Astrocyte of the spinal cord (primary cell): ENCODE measurements at regions not wholly inside any gene's neighbourhood (a gene's known extent, or its start where the extent isn't known, plus 50 kb on each side); places are given as distances from the start of the nearest gene placed in this dataset.

Experiments used
- DNase-seq: peaks from one replicate; pipeline ENCODE4 v3.0.0; 2011; ENCODE audit warnings: low read depth, low spot score
- H3K4me3 ChIP-seq: 2 replicates; pipeline ENCODE4 v1.5.1; 2011; ENCODE audit warnings: low read depth, mild to moderate bottlenecking, low read length, moderate library complexity
- CTCF ChIP-seq: IDR thresholded peaks from 2 replicates; pipeline ENCODE4 v1.5.1; 2012; ENCODE audit warnings: low read depth, mild to moderate bottlenecking, low read length, inconsistent platforms
- in situ Hi-C: cut with HindIII; loops from 2 replicates; pipeline ENCODE4 v1.10.0; 2017; ENCODE audit warnings: low sequenced_read_pairs

- H3K4me3 ChIP-seq = no peak overlapping the region
- no peak for DNase-seq
- TF ChIP-seq CTCF = no peak
- in situ Hi-C loops = no loop called here
These were observed 184.1 kb downstream of the PMP22 start for GRCh38 chr17:15081008-15081407.

GRCh38 chr17:15078570-15078969, 186.6 kb downstream of the PMP22 start:
- no peak for TF ChIP-seq CTCF
- in situ Hi-C loops = no loop called here
- no peak for DNase-seq
- H3K4me3 ChIP-seq = no peak overlapping the region

GRCh38 chr17:15076991-15077663, 188.0 kb downstream of the PMP22 start:
- DNase-seq = no peak
- no peak overlapping the region for H3K4me3 ChIP-seq
- in situ Hi-C loops = no loop called here
- TF ChIP-seq CTCF = no peak

- no peak for TF ChIP-seq CTCF
- in situ Hi-C loops = no loop called here
- H3K4me3 ChIP-seq = no peak overlapping the region
- DNase-seq = no peak
These were observed 213.2 kb downstream of the PMP22 start for GRCh38 chr17:15051933-15052332.

GRCh38 chr17:15049795-15050160, 215.3 kb downstream of the PMP22 start:
- no peak for TF ChIP-seq CTCF
- in situ Hi-C loops = no loop called here
- no peak for DNase-seq
- H3K4me3 ChIP-seq = no peak overlapping the region

- no peak for DNase-seq
- no peak for TF ChIP-seq CTCF
- in situ Hi-C loops = no loop called here
- no peak overlapping the region for H3K4me3 ChIP-seq
These were observed 216.0 kb downstream of the PMP22 start for GRCh38 chr17:15048933-15049794.
